Stimulated activated CD8-positive, alpha-beta memory T cell treated with anti-CD3 and anti-CD28 coated beads, Interleukin-15, amount 100 ng/mL, for 48 hours (primary cell): ENCODE measurements at regions not wholly inside any gene's neighbourhood (a gene's known extent, or its start where the extent isn't known, plus 50 kb on each side); places are given as distances from the start of the nearest gene placed in this dataset.
"Not testable (repeated sequence)": the region's sequence is repeated elsewhere in the genome, so short reads cannot be mapped to it uniquely, and the experiment has no call there.

Experiments
- DNase-seq, 2 donors: peaks; one replicate each; pipeline ENCODE4 v3.0.0-alpha.2; 2020; ENCODE audit warnings: low read depth in 2 of 2

GRCh38 chr4:173765751-173766150, 235.7 kb upstream of the HAND2 start:
- no peak for DNase-seq

GRCh38 chr4:173763389-173763788, 233.4 kb upstream of the HAND2 start:
- no peak for DNase-seq

- DNase-seq, result no peak
Observed at GRCh38 chr4:173761938-173762337, 231.9 kb upstream of the HAND2 start.

GRCh38 chr4:173761236-173761635, 231.2 kb upstream of the HAND2 start:
- no peak for DNase-seq

GRCh38 chr4:173758132-173758531, 228.1 kb upstream of the HAND2 start:
- no peak for DNase-seq

GRCh38 chr4:173753408-173753807, 223.4 kb upstream of the HAND2 start:
- no peak for DNase-seq

- DNase-seq, result peak in 1 of 2 donors; percentile 3
Observed at GRCh38 chr4:173752610-173753230, 222.7 kb upstream of the HAND2 start.

GRCh38 chr4:173748353-173748752, 218.3 kb upstream of the HAND2 start:
- no peak for DNase-seq

GRCh38 chr4:173747537-173748257, 217.7 kb upstream of the HAND2 start:
- no peak for DNase-seq

GRCh38 chr4:173746424-173746823, 216.4 kb upstream of the HAND2 start:
- DNase-seq, result no peak

- DNase-seq, result no peak
Observed at GRCh38 chr4:173745765-173746164, 215.7 kb upstream of the HAND2 start.

- DNase-seq, result no peak
Observed at GRCh38 chr4:173736840-173737239, 206.8 kb upstream of the HAND2 start.

- DNase-seq, result no peak
Observed at GRCh38 chr4:173735585-173735984, 205.6 kb upstream of the HAND2 start.

- no peak for DNase-seq
Observed at GRCh38 chr4:173735049-173735448, 205.0 kb upstream of the HAND2 start.

- no peak for DNase-seq
Observed at GRCh38 chr4:173731257-173731656, 201.2 kb upstream of the HAND2 start.

- DNase-seq, result no peak
Observed at GRCh38 chr4:173722075-173722474, 192.0 kb upstream of the HAND2 start.

- not testable (repeated sequence) for DNase-seq
Observed at GRCh38 chr4:173718504-173718903, 188.5 kb upstream of the HAND2 start.

GRCh38 chr4:173717581-173717980, 187.6 kb upstream of the HAND2 start:
- DNase-seq, result no peak

- DNase-seq, result no peak
Observed at GRCh38 chr4:173714456-173714855, 184.4 kb upstream of the HAND2 start.

GRCh38 chr4:173713026-173713425, 183.0 kb upstream of the HAND2 start:
- DNase-seq, result no peak

GRCh38 chr4:173707658-173708419, 177.8 kb upstream of the HAND2 start:
- DNase-seq, result no peak

GRCh38 chr4:173704201-173704600, 174.2 kb upstream of the HAND2 start:
- DNase-seq, result no peak

- DNase-seq, result no peak
Observed at GRCh38 chr4:173703021-173703420, 173.0 kb upstream of the HAND2 start.
